ENCODE measurements at regions not wholly inside any gene's neighbourhood (a gene's known extent, or its start where the extent isn't known, plus 50 kb on each side); places are given as distances from the start of the nearest gene placed in this dataset.

- TF ChIP-seq CTCF (IDR thresholded peaks at IDR 0.05) = no peak
- no peak for TF ChIP-seq POLR2A (IDR thresholded peaks at IDR 0.05)
- no peak for TF ChIP-seq POLR2AphosphoS5 (IDR thresholded peaks at IDR 0.05)
Observed at GRCh38 chr16:76639685-76640289, 362.6 kb downstream of the CNTNAP4 start.

Data from breast epithelium (tissue), 3 donors.